Omental fat pad (tissue), 3 donors: ENCODE measurements at regions not wholly inside any gene's neighbourhood (a gene's known extent, or its start where the extent isn't known, plus 50 kb on each side); places are given as distances from the start of the nearest gene placed in this dataset.

Experiments
- ATAC-seq: fragments of 150-250 bp; one replicate; pipeline ENCODE4 v1.9.1; 2016; ENCODE audit warnings: mild to moderate bottlenecking, moderate library complexity; ENCODE audit not compliant: low FRiP score
- DNase-seq: peaks from one replicate; pipeline ENCODE4 v3.0.0-alpha.2; 2019; ENCODE audit warnings: low spot score
- CTCF ChIP-seq, 3 donors: fragments of 450-650 bp; IDR thresholded peaks; one replicate each; pipeline ENCODE4 v1.5.1; 2016 to 2017; ENCODE audit warnings: antibody characterized with exemption in 3 of 3, mild to moderate bottlenecking in 3 of 3, moderate library complexity in 2 of 3

- ATAC-seq (no peak), DNase-seq (no peak)
- no peak for TF ChIP-seq CTCF (IDR thresholded peaks at IDR 0.05)
Observed at GRCh38 chr5:5031665-5032064, 108.5 kb upstream of the ADAMTS16 start.

- DNase-seq (no peak), ATAC-seq (no peak)
- TF ChIP-seq CTCF (IDR thresholded peaks at IDR 0.05), result no peak
Observed at GRCh38 chr5:5037674-5038073, 102.5 kb upstream of the ADAMTS16 start.

- TF ChIP-seq CTCF (IDR thresholded peaks at IDR 0.05), result no peak
- DNase-seq, result no peak
- ATAC-seq, result no peak
Observed at GRCh38 chr5:5039918-5040317, 100.2 kb upstream of the ADAMTS16 start.

- ATAC-seq (no peak), DNase-seq (no peak)
- no peak for TF ChIP-seq CTCF (IDR thresholded peaks at IDR 0.05)
Observed at GRCh38 chr5:5040712-5041111, 99.4 kb upstream of the ADAMTS16 start.

- no peak for TF ChIP-seq CTCF (IDR thresholded peaks at IDR 0.05)
- no peak for ATAC-seq
- no peak for DNase-seq
Observed at GRCh38 chr5:5042806-5043205, 97.3 kb upstream of the ADAMTS16 start.

- ATAC-seq, result no peak
- TF ChIP-seq CTCF (IDR thresholded peaks at IDR 0.05), result no peak
- DNase-seq, result no peak
Observed at GRCh38 chr5:5043346-5043745, 96.8 kb upstream of the ADAMTS16 start.

- DNase-seq (no peak), ATAC-seq (no peak)
- TF ChIP-seq CTCF (IDR thresholded peaks at IDR 0.05), result no peak
Observed at GRCh38 chr5:5044247-5044840, 95.8 kb upstream of the ADAMTS16 start.
